Epithelial cell of proximal tubule (primary cell): ENCODE measurements at regions not wholly inside any gene's neighbourhood (a gene's known extent, or its start where the extent isn't known, plus 50 kb on each side); places are given as distances from the start of the nearest gene placed in this dataset.

Experiments
- DNase-seq: peaks from one replicate; pipeline ENCODE4 v3.0.0-alpha.2; 2011; ENCODE audit warnings: low read depth
- H3K4me3 ChIP-seq: 2 replicates; pipeline ENCODE4 v1.5.1; 2011; ENCODE audit warnings: low read depth, mild to moderate bottlenecking, low read length
- TF ChIP-seq, protein P1 (sequence below): conservative IDR thresholded peaks from 2 replicates; pipeline ENCODE4 v1.5.1; 2012; ENCODE audit warnings: low read depth, mild to moderate bottlenecking, low read length

DNA sequence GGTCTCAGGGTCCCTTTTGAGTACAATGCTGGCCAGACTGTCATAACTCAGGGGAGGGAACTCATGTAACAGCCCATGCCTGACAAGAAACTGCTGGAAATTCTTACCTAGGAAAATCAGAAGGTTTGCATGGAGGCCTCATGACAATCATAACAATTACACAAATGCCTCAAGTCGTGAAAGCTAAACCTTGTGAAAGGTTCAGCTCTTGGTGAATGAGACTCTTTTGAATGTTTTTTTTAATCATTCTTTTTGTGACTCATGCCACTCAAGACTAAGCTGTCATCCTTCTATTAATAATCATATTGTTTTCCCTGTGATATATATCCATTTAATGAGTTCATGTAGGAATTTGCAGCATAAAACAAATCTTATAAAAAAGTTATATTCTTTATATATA, 61.4 kb upstream of the LEKR1 start:
- peak; percentile 25 for DNase-seq
- no peak overlapping the region for H3K4me3 ChIP-seq
- TF ChIP-seq, protein P1, sequence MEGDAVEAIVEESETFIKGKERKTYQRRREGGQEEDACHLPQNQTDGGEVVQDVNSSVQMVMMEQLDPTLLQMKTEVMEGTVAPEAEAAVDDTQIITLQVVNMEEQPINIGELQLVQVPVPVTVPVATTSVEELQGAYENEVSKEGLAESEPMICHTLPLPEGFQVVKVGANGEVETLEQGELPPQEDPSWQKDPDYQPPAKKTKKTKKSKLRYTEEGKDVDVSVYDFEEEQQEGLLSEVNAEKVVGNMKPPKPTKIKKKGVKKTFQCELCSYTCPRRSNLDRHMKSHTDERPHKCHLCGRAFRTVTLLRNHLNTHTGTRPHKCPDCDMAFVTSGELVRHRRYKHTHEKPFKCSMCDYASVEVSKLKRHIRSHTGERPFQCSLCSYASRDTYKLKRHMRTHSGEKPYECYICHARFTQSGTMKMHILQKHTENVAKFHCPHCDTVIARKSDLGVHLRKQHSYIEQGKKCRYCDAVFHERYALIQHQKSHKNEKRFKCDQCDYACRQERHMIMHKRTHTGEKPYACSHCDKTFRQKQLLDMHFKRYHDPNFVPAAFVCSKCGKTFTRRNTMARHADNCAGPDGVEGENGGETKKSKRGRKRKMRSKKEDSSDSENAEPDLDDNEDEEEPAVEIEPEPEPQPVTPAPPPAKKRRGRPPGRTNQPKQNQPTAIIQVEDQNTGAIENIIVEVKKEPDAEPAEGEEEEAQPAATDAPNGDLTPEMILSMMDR: no peak

DNA sequence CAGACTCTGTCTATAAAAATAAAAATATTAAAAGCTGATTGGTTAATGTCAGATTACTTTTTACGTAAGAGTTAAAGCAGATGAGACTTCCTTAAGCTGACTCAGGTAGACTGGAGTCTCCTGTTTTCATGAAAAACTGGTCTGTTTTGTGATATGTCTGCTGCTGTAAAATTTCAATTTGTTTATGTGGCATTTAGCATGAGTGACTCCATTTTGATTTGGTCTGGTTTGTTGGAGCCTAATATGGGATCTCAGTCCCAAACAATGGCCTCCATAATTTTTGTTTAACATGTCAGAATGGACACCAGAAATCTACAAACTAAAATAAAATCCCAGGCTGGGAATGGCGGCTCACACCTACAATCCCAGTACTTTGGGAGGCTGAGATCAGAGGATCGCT, 57.8 kb upstream of the LEKR1 start:
- DNase-seq: no peak
- no peak overlapping the region for H3K4me3 ChIP-seq
- TF ChIP-seq, protein P1: no peak

DNA sequence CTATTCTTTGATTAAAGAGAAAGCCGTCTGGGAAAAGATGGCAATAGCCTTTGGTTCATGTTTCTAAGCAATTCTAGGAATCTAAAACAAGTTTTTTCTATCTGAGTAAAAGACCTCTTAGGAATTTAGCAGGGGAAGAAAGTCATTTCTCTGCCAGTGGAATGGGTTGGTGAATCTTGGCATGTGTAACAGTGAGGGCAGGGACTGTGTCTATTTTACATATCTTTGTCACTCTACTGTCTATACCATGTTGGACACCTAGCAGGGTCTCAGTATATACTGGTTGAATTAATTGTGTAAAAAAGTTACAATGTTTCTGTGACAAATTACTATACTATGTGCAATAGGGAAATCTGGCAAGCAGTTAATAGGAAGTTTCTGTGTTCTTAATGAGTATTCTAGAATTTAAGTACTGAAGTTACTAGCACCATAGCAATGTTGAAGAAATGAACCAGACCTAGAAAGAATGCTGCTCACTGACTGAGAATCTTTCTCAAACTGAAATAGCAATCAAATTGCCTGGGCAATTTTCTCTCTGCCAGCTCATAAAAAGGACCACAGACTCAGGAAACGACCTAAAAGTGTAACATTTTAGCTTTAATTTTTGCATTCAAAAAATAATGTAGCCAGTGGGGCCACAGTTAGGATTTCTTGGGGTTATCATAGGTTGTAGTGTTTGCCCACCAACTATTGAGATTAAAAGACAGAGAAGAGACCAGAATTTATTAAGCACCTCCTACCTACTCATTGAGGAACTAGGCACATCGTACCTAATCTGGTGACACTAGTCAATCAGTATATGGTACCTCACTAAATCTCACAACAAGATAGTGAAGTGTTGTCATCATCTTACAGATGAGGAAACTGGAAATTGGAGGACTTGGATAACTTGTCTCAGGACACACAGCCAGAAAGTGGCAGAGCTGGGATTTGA, 56.2 kb upstream of the LEKR1 start:
- TF ChIP-seq, protein P1: no peak
- no peak for DNase-seq
- H3K4me3 ChIP-seq: no peak overlapping the region

DNA sequence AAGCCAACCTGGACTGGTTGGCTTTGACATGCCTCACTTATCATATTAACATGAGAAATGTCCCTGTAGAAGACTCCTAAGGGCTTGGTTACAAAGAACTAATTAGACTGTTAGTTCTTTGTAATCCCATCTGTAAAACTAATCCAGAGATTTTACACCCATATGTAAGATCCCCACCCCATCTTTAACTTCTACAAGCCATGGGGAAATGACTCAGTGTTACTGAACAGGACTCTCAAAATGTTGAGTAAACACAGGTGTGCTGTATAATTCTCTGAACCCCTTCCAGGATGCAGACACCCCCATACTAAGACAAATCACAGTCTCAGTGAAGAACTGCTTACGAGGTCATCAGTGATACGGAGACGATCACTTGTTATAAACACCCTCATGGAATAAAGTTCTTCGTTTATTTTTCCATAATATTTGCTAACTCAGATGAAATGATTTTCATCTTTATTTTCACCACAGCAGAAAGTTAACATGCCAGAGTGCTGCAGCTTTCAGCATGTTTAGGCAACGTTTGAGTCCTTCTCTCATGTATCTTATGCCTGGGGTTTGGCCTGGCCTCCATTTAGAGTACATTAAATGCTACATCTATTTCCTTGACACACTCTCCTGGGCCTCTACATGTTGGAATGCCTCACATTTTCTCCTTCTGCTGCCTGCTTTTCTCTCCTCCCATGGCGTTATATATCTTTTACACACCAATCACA, 55.3 kb upstream of the LEKR1 start:
- TF ChIP-seq, protein P1: no peak
- DNase-seq: no peak
- H3K4me3 ChIP-seq: no peak overlapping the region

DNA sequence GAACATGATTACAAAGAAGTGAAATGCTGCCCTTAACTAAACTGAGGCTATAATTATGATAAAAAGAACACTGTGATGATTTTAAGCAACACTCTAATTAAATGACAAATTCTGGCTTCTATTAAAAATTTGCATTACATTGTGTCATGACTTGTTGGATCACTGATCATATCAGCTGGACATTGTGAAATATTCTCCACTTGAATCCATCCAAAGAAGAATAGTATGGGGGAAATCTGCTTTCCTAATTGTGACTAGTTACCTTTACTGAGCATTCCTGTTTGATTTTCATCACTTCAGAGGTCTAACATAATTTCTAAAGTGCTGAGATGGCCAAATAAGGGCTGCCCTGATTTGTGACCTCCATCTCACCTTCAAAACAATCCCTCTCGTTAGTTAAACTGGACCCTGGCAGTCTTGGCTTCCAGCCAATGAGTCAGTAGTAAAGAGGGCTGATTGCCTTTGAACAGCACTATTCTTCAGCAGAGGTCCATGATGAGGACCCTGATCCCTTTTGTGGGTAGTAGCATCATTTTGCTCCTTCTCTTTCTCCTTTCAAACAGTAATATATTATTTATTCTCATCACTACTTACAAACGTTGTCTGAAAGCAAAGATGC, 53.5 kb upstream of the LEKR1 start:
- TF ChIP-seq, protein P1: no peak
- H3K4me3 ChIP-seq: no peak overlapping the region
- no peak for DNase-seq

DNA sequence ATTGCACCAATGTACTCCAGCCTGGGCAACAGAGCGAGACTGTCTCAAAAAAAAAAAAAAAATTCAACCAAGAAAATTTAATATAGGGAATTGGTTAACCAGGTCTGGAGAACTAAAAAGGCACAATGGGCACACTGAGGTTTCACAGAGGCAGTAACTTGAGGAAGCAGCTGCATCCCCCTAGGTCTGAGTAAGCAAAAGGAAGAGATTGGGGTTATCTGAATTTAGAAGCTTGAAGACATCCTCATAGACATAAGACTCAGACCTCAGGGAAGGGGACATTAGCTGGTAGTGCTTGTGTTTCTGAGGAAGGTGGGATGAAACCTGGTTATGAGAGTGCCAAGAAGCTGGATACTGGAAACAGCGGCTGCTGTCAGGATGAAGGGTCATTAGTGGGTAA, 50.1 kb upstream of the LEKR1 start:
- no peak overlapping the region for H3K4me3 ChIP-seq
- TF ChIP-seq, protein P1: no peak
- DNase-seq: no peak
